Retinal pigment epithelial cell (primary cell): ENCODE measurements at regions not wholly inside any gene's neighbourhood (a gene's known extent, or its start where the extent isn't known, plus 50 kb on each side); places are given as distances from the start of the nearest gene placed in this dataset.

Source experiments
- DNase-seq: peaks from one replicate; pipeline ENCODE4 v3.0.0-alpha.2; 2010; ENCODE audit warnings: low read depth
- H3K4me3 ChIP-seq: 2 replicates; pipeline ENCODE4 v1.5.1; 2011; ENCODE audit warnings: mild to moderate bottlenecking, low read length, control low read depth, moderate library complexity
- CTCF ChIP-seq: conservative IDR thresholded peaks from 2 replicates; pipeline ENCODE4 v1.5.1; 2011; ENCODE audit warnings: low read depth, low read length, control low read depth, inconsistent platforms

GRCh38 chr2:106694964-106695470, 190.9 kb downstream of the ST6GAL2 start:
- TF ChIP-seq CTCF = no peak
- no peak for DNase-seq
- no peak overlapping the region for H3K4me3 ChIP-seq

- H3K4me3 ChIP-seq = no peak overlapping the region
- DNase-seq = no peak
- no peak for TF ChIP-seq CTCF
These were observed 190.0 kb downstream of the ST6GAL2 start for GRCh38 chr2:106695919-106696318.

DNA sequence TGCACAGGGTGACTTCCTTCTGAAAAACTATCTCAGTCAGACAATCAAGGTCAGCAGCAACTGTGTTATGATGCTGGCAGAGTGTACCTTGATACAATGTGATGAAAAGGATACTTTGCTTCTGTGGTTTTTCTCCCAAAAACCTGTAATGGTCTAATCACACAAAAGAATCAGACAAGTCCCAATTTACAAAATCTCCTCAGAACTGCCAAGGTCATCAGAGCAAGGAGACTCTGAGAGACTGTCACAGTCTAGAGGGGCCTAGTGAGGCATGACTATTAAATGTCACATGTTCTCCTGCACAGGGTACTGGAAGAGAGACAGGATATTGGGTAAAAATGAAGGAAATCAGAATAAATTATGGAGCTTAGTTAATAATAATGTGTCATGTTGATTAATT, 185.4 kb downstream of the ST6GAL2 start:
- TF ChIP-seq CTCF = no peak
- no peak for DNase-seq

GRCh38 chr2:106701203-106702022, 184.6 kb downstream of the ST6GAL2 start:
- TF ChIP-seq CTCF = no peak

More for the DNA sequence above, 185.4 kb downstream of the ST6GAL2 start:
- H3K4me3 ChIP-seq = no peak overlapping the region

DNA sequence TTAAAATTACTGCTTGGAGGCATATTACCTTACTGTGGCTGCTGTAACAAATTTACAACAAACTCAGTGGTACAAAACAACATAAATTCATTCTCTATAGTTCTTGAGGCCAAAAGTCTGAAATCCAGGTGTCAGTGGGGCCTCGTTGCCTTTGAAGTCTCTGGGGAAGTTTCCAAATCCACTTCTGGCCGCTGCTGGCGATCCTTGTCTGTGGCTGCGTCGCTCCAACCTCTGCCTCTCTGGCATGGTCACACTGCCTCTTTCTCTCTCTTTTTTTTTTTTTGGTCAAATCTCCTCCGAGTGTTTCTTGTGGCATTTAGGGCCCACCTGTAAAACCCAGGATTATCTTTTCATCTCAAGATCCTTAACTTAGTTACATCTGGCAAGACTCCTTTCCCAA, 182.8 kb downstream of the ST6GAL2 start:
- no peak overlapping the region for H3K4me3 ChIP-seq
- no peak for TF ChIP-seq CTCF
- DNase-seq = no peak

More at GRCh38 chr2:106701203-106702022, 184.6 kb downstream of the ST6GAL2 start:
- no peak for DNase-seq
- H3K4me3 ChIP-seq = no peak overlapping the region

- DNase-seq = no peak
- TF ChIP-seq CTCF = no peak
- no peak overlapping the region for H3K4me3 ChIP-seq
These were observed 181.2 kb downstream of the ST6GAL2 start for GRCh38 chr2:106704798-106705197.

- no peak for DNase-seq
- H3K4me3 ChIP-seq = no peak overlapping the region
These were observed 180.1 kb downstream of the ST6GAL2 start for GRCh38 chr2:106705877-106706276.

More at GRCh38 chr2:106705877-106706276, 180.1 kb downstream of the ST6GAL2 start:
- TF ChIP-seq CTCF = no peak
